ENCODE measurements at regions not wholly inside any gene's neighbourhood (a gene's known extent, or its start where the extent isn't known, plus 50 kb on each side); places are given as distances from the start of the nearest gene placed in this dataset.
"Not testable (repeated sequence)": the region's sequence is repeated elsewhere in the genome, so short reads cannot be mapped to it uniquely, and the experiment has no call there.

DNA sequence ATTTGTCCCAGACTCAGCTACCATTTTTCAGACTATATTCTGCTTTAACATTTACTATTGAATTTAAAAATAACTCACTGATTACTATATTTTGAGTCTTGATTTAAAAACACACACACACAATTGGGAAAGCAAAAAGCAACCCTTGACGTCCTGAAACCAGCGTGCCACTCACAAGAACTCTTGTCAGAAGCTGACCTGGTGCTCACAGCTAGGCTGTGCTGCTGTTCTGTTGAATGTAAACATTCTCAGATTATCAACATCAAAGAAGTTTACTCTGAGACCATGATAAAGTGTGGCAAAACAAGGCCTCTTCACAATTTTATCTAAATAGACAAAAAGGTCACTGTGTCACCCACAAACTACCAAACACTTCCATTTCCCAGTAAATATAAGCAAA, 62.6 kb upstream of the CACNA2D1 start:
- 21% methylated on average over 2 of the region's 2 CpGs for WGBS
- H3K9me3 ChIP-seq (ENCODE audit: control insufficient read depth in 4 of 4, low read length in 3 of 4): no peaks in the 10 kb centered on the region
- no peak for DNase-seq (ENCODE audit: low spot score)
- no peak overlapping the region for H3K4me3 ChIP-seq (ENCODE audit: low read depth in 1 of 3, low read length in 3 of 3)
- TF ChIP-seq EGR1 (IDR thresholded peaks at IDR 0.05; ENCODE audit: low read depth in 2 of 2): no peak
- no peak overlapping the region for H3K9ac ChIP-seq (ENCODE audit: low read depth in 1 of 2, low read length in 2 of 2)
- no peak overlapping the region for H3K27ac ChIP-seq (ENCODE audit: low read depth in 1 of 2, low read length in 2 of 2)
- H3K36me3 ChIP-seq (ENCODE audit: control insufficient read depth in 4 of 4, insufficient read depth in 3 of 4, low read depth in 1 of 4, low read length in 3 of 4): no peaks in the 10 kb centered on the region
- H3K27me3 ChIP-seq (ENCODE audit: control insufficient read depth in 4 of 4, insufficient read depth in 4 of 4, low read length in 3 of 4): peaks cover 0 to 3% (median 0%) of the 10 kb centered on the region in 4 donors
- H3K4me1 ChIP-seq (ENCODE audit: control insufficient read depth in 4 of 4, insufficient read depth in 4 of 4, low read length in 3 of 4): no peaks in the 10 kb centered on the region

DNA sequence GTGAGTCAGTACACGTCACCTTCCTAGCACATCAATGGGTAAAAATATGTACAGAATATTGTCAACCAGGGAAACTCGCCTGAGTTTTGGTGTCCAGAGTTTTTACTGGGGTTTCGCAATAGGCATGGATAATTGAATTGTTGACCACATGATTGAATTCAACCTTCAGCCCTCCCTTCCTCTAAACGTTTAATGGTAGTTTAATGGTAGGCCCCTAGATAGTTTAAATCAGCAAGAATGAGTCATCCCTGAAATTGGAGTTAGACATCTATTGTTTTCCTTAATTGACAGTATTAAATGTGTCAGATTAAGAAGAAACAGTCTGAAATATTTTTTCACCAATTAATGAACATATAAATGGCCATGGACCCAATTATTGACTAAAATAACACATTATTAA, 57.8 kb upstream of the CACNA2D1 start:
- no peak for DNase-seq (ENCODE audit: low spot score)
- Histone ChIP-seq H3K4me3 (ENCODE audit: low read depth in 1 of 3, low read length in 3 of 3) (no peak overlapping the region), H3K9me3 (ENCODE audit: control insufficient read depth in 4 of 4, low read length in 3 of 4) (no peaks in the 10 kb centered on the region), H3K4me1 (ENCODE audit: control insufficient read depth in 4 of 4, insufficient read depth in 4 of 4, low read length in 3 of 4) (no peaks in the 10 kb centered on the region), H3K36me3 (ENCODE audit: control insufficient read depth in 4 of 4, insufficient read depth in 3 of 4, low read depth in 1 of 4, low read length in 3 of 4) (no peaks in the 10 kb centered on the region), H3K27ac (ENCODE audit: low read depth in 1 of 2, low read length in 2 of 2) (no peak overlapping the region), H3K9ac (ENCODE audit: low read depth in 1 of 2, low read length in 2 of 2) (no peak overlapping the region), H3K27me3 (ENCODE audit: control insufficient read depth in 4 of 4, insufficient read depth in 4 of 4, low read length in 3 of 4) (no peaks in the 10 kb centered on the region)
- WGBS: 81% methylated on average over 4 of the region's 4 CpGs
- TF ChIP-seq ATF3 (IDR thresholded peaks at IDR 0.05) (no peak), FOXA1 (IDR thresholded peaks at IDR 0.05) (no peak), TAF1 (conservative IDR thresholded peaks at IDR 0.05) (no peak), EGR1 (IDR thresholded peaks at IDR 0.05; ENCODE audit: low read depth in 2 of 2) (no peak), SP1 (IDR thresholded peaks at IDR 0.05) (no peak), REST (IDR thresholded peaks at IDR 0.05) (no peak), FOXA2 (IDR thresholded peaks at IDR 0.05) (no peak), JUND (IDR thresholded peaks at IDR 0.05) (no peak)
- TF ChIP-seq, protein P1, sequence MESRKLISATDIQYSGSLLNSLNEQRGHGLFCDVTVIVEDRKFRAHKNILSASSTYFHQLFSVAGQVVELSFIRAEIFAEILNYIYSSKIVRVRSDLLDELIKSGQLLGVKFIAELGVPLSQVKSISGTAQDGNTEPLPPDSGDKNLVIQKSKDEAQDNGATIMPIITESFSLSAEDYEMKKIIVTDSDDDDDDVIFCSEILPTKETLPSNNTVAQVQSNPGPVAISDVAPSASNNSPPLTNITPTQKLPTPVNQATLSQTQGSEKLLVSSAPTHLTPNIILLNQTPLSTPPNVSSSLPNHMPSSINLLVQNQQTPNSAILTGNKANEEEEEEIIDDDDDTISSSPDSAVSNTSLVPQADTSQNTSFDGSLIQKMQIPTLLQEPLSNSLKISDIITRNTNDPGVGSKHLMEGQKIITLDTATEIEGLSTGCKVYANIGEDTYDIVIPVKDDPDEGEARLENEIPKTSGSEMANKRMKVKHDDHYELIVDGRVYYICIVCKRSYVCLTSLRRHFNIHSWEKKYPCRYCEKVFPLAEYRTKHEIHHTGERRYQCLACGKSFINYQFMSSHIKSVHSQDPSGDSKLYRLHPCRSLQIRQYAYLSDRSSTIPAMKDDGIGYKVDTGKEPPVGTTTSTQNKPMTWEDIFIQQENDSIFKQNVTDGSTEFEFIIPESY (IDR thresholded peaks at IDR 0.05): no peak

- H3K9ac ChIP-seq (ENCODE audit: low read depth in 1 of 2, low read length in 2 of 2); H3K27me3 ChIP-seq (ENCODE audit: control insufficient read depth in 4 of 4, insufficient read depth in 4 of 4, low read length in 3 of 4); H3K27ac ChIP-seq (ENCODE audit: low read depth in 1 of 2, low read length in 2 of 2); H3K4me3 ChIP-seq (ENCODE audit: low read depth in 1 of 3, low read length in 3 of 3); H3K4me1 ChIP-seq (ENCODE audit: control insufficient read depth in 4 of 4, insufficient read depth in 4 of 4, low read length in 3 of 4); DNase-seq (ENCODE audit: low spot score); H3K9me3 ChIP-seq (ENCODE audit: control insufficient read depth in 4 of 4, low read length in 3 of 4); H3K36me3 ChIP-seq (ENCODE audit: control insufficient read depth in 4 of 4, insufficient read depth in 3 of 4, low read depth in 1 of 4, low read length in 3 of 4): not testable (repeated sequence)
- WGBS: 97% methylated on average over 21 of the region's 21 CpGs
Measured at GRCh38 chr7:82499546-82499945, 56.0 kb upstream of the CACNA2D1 start.
